Lung (tissue), 11 donors: ENCODE measurements at regions not wholly inside any gene's neighbourhood (a gene's known extent, or its start where the extent isn't known, plus 50 kb on each side); places are given as distances from the start of the nearest gene placed in this dataset.

Source experiments
- ATAC-seq: fragments of 200-7000 bp; cut with Tn5 transposase; one replicate; pipeline ENCODE4 v1.9.1; 2020; ENCODE audit warnings: moderate number of reproducible peaks; ENCODE audit not compliant: insufficient read depth, low FRiP score
- DNase-seq, 3 donors: peaks; one replicate each; pipeline ENCODE4 v3.0.0-alpha.2; 2013 to 2017
- H3K27ac ChIP-seq, 2 donors: one replicate each; pipeline ENCODE4 v1.5.1; 2013; ENCODE audit warnings: mild to moderate bottlenecking in 2 of 2, moderate library complexity in 2 of 2, control low read depth in 1 of 2, inconsistent platforms in 1 of 2, low read depth in 1 of 2, low read length in 1 of 2
- H3K27me3 ChIP-seq, 3 donors: one replicate each; pipeline ENCODE4 v1.5.1; 2013; ENCODE audit warnings: low read length in 2 of 3; ENCODE audit not compliant: control insufficient read depth in 3 of 3, insufficient read depth in 3 of 3
- H3K36me3 ChIP-seq, 4 donors: one replicate each; pipeline ENCODE4 v1.5.1; 2013; ENCODE audit warnings: low read length in 4 of 4, mild to moderate bottlenecking in 1 of 4, moderate library complexity in 1 of 4; ENCODE audit not compliant: control insufficient read depth in 4 of 4, insufficient read depth in 4 of 4
- H3K4me1 ChIP-seq, 5 donors: one replicate each; pipeline ENCODE4 v1.5.1; 2013; ENCODE audit warnings: low read length in 5 of 5, mild to moderate bottlenecking in 2 of 5, moderate library complexity in 1 of 5; ENCODE audit not compliant: control insufficient read depth in 5 of 5, insufficient read depth in 5 of 5
- H3K4me3 ChIP-seq: one replicate; pipeline ENCODE4 v1.5.1; 2013; ENCODE audit warnings: mild to moderate bottlenecking, control low read depth, moderate library complexity
- H3K9ac ChIP-seq, 2 donors: one replicate each; pipeline ENCODE4 v1.5.1; 2013; ENCODE audit warnings: low read length in 2 of 2, control low read depth in 1 of 2; ENCODE audit not compliant: insufficient read depth in 1 of 2
- H3K9me3 ChIP-seq, 4 donors: one replicate each; pipeline ENCODE4 v1.5.1; 2013; ENCODE audit warnings: low read length in 3 of 4, mild to moderate bottlenecking in 1 of 4, moderate library complexity in 1 of 4; ENCODE audit not compliant: control insufficient read depth in 4 of 4, insufficient read depth in 3 of 4
- WGBS, 2 donors: extraction: QIAGEN DNeasy Blood & Tissue Kit; methylation state at CpG; one replicate each; pipeline ENCODE4 v1.1.7; 2013; 5-methylcytosine and 5-hydroxymethylcytosine counted together
- TF ChIP-seq, protein P1 (sequence below): IDR thresholded peaks from 2 replicates; pipeline ENCODE4 v1.5.1; 2012; ENCODE audit warnings: mild to moderate bottlenecking; ENCODE audit errors: control extremely low read depth, extremely low read depth
- donor health status: control.
- donor health status: control.
- donor health status: Bipolar disorder and iron deficiency.
- donor health status: healthy.
- donor health status: DM: yes; HTN: yes; CAD: no.

- H3K4me3 ChIP-seq: no peak overlapping the region
- ATAC-seq (no peak), DNase-seq (no peak)
- WGBS, 2 donors: 70 to 97% methylated on average over 5 of the region's 5 CpGs
- no peaks in the 10 kb centered on the region for H3K27me3 ChIP-seq
- peaks cover 0 to 3% (median 0%) of the 10 kb centered on the region in 4 donors for H3K9me3 ChIP-seq
- H3K27ac ChIP-seq: no peak overlapping the region
- TF ChIP-seq, protein P1, sequence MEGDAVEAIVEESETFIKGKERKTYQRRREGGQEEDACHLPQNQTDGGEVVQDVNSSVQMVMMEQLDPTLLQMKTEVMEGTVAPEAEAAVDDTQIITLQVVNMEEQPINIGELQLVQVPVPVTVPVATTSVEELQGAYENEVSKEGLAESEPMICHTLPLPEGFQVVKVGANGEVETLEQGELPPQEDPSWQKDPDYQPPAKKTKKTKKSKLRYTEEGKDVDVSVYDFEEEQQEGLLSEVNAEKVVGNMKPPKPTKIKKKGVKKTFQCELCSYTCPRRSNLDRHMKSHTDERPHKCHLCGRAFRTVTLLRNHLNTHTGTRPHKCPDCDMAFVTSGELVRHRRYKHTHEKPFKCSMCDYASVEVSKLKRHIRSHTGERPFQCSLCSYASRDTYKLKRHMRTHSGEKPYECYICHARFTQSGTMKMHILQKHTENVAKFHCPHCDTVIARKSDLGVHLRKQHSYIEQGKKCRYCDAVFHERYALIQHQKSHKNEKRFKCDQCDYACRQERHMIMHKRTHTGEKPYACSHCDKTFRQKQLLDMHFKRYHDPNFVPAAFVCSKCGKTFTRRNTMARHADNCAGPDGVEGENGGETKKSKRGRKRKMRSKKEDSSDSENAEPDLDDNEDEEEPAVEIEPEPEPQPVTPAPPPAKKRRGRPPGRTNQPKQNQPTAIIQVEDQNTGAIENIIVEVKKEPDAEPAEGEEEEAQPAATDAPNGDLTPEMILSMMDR: no peak
- no peaks in the 10 kb centered on the region for H3K36me3 ChIP-seq
- no peak overlapping the region for H3K9ac ChIP-seq
- peaks cover 0 to 14% (median 1%) of the 10 kb centered on the region in 5 donors for H3K4me1 ChIP-seq
These were observed 312.7 kb downstream of the TLE3 start for GRCh38 chr15:69784798-69785566.

DNA sequence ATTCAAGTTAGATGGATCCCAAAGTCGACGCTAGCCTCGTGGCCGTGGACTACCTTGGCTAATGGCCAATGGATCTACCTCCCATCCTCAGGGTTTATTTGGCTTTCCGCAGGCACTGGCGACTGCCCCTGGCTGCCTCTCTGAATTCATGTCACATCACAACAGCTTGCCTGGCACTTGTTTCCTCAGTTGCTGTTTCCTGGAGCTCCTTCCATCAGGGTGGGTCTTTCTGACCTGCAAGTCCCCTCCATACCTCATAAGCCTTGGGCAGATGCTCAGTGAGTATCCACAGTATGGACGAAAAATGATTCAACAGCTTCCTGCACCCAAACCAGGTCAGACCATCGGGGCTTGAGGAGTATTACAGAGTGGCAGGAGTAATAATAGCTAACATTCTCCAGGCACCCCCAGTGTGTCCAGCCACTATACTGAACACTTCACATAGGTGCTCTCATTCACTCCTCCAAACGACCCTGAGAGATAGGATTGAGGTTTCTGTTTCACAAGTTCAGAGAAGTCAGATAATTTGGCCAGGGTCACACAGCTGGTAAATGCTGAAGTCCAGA, 311.5 kb downstream of the TLE3 start:
- TF ChIP-seq, protein P1: no peak
- DNase-seq (no peak), ATAC-seq (no peak)
- no peaks in the 10 kb centered on the region for H3K27me3 ChIP-seq
- H3K9ac ChIP-seq: no peak overlapping the region
- 88 to 95% methylated on average over 9 of the region's 9 CpGs for WGBS, 2 donors
- no peak overlapping the region for H3K4me3 ChIP-seq
- no peak overlapping the region for H3K27ac ChIP-seq
- H3K4me1 ChIP-seq: peaks cover 0 to 4% (median 0%) of the 10 kb centered on the region in 5 donors
- no peaks in the 10 kb centered on the region for H3K36me3 ChIP-seq
- peaks cover 0 to 6% (median 2%) of the 10 kb centered on the region in 4 donors for H3K9me3 ChIP-seq

DNA sequence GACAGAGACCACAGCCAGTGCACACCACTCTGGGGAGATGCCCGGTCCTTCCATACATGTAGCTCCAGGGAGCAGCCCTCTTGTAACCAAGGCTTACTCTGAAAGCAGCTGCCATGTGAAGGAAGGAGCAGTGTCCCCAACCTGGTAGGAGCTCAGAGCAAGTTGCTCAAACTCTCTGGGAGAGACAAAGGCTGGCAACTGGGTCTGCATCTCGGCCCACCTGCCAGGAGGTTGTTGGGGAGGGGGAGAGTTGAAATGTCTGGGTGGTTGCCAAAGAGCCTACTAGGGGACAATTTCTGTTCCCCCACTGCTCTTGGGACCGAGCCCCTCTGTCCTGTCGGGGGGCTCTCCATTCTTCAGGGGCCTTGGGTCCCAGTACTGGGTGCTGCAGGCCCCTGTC, 309.9 kb downstream of the TLE3 start:
- Histone ChIP-seq H3K4me3 (no peak overlapping the region), H3K9ac (no peak overlapping the region), H3K27me3 (no peaks in the 10 kb centered on the region), H3K4me1 (peaks cover 0 to 4% (median 0%) of the 10 kb centered on the region in 5 donors), H3K9me3 (peaks cover 0 to 12% (median 6%) of the 10 kb centered on the region in 4 donors), H3K36me3 (no peaks in the 10 kb centered on the region), H3K27ac (no peak overlapping the region)
- TF ChIP-seq, protein P1: no peak
- ATAC-seq (no peak), DNase-seq (no peak)
- 95 to 98% methylated on average over 4 of the region's 4 CpGs for WGBS, 2 donors
